ENCODE measurements at regions not wholly inside any gene's neighbourhood (a gene's known extent, or its start where the extent isn't known, plus 50 kb on each side); places are given as distances from the start of the nearest gene placed in this dataset.

DNA sequence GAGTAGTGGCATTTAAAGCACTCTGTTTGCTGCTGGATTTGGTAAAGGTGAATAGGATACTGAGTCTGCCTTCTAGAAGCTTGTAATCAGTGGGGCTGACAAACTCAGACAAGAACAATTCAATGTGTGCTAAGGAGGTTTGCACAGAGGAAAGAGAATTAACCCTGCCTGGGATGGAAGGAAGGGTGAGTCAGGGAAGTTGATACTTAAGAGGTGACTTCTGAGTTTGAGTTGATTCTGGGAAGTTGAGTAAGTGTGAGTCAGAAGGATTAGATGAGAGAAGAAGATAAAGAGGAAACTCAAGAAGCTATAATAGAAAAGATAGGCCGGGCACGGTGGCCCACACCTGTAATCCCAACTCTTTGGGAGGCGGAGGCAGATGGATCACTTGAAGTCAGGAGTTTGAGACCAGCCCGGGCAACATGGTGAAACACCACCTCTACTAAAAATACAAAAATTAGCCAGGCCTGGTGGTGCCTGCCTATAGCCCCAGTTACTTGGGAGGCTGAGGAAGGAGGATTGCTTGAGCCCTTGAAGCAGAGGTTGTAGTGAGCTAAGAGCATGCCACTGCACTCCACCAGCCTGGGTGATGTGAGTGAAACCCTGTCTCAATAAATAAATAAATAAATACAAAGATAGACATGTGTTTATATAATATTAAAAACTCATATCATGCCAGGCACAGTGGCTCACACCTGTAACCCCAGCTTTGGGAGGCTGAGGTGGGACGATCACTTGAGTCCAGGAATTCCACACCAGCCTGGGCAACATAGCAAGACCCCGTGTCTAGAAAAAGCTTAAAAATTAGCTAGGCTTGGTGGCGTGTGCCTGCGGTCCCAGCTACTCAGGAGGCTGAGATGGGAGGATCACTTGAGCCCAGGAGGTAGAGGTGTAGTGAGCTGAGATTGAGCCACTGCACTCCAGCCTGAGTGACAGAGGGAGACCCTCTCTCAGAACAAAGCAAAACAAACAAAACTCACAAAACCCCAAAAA, 126.8 kb upstream of the CPM start:
- TF ChIP-seq, protein P1, sequence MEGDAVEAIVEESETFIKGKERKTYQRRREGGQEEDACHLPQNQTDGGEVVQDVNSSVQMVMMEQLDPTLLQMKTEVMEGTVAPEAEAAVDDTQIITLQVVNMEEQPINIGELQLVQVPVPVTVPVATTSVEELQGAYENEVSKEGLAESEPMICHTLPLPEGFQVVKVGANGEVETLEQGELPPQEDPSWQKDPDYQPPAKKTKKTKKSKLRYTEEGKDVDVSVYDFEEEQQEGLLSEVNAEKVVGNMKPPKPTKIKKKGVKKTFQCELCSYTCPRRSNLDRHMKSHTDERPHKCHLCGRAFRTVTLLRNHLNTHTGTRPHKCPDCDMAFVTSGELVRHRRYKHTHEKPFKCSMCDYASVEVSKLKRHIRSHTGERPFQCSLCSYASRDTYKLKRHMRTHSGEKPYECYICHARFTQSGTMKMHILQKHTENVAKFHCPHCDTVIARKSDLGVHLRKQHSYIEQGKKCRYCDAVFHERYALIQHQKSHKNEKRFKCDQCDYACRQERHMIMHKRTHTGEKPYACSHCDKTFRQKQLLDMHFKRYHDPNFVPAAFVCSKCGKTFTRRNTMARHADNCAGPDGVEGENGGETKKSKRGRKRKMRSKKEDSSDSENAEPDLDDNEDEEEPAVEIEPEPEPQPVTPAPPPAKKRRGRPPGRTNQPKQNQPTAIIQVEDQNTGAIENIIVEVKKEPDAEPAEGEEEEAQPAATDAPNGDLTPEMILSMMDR (IDR thresholded peaks at IDR 0.05; ENCODE audit: low read depth, low read length, poor library complexity, severe bottlenecking), result no peak
- no peak for TF ChIP-seq EZH2phosphoT487 (IDR thresholded peaks at IDR 0.05; ENCODE audit: borderline replicate concordance, low read length)

Data from DOHH2 (cell line).